Prostate gland (tissue), 2 donors: ENCODE measurements at regions not wholly inside any gene's neighbourhood (a gene's known extent, or its start where the extent isn't known, plus 50 kb on each side); places are given as distances from the start of the nearest gene placed in this dataset.

Experiments
- DNase-seq: peaks from one replicate; pipeline ENCODE4 v3.0.0-alpha.2; 2019; ENCODE audit warnings: low spot score
- H3K27ac ChIP-seq, 2 donors: fragments of 200-600 bp; sonication (generic); 2 replicates each; pipeline ENCODE4 v1.5.1; 2017 to 2019
- H3K27me3 ChIP-seq: fragments of 200-600 bp; sonication (generic); replicated peaks from 2 replicates; pipeline ENCODE4 v1.5.1; 2019; ENCODE audit not compliant: insufficient read depth
- H3K36me3 ChIP-seq, 2 donors: fragments of 200-600 bp; sonication (generic); 1 replicate in 1 of 2; 2 replicates in 1 of 2; pipeline versions ENCODE4 v1.5.1 to v1.8.1; 2017 to 2019
- H3K4me1 ChIP-seq: fragments of 200-600 bp; sonication (generic); replicated peaks from 2 replicates; pipeline ENCODE4 v1.5.1; 2019
- H3K4me3 ChIP-seq, 2 donors: fragments of 200-600 bp; sonication (generic); 2 replicates each; pipeline ENCODE4 v1.5.1; 2017 to 2019
- H3K9me3 ChIP-seq: fragments of 200-600 bp; sonication (generic); 2 replicates; pipeline ENCODE4 v1.5.1; 2017
- CTCF ChIP-seq, 4 experiments: fragments of 200-600 bp in 2 of 4; fragments of 450-650 bp in 2 of 4; sonication (generic) in 2 of 4; IDR thresholded peaks; 1 replicate in 3 of 4; 2 replicates in 1 of 4; pipeline ENCODE4 v1.5.1; 2016 to 2019; ENCODE audit warnings: antibody characterized with exemption in 4 of 4, mild to moderate bottlenecking in 2 of 4, moderate library complexity in 2 of 4
- POLR2A ChIP-seq: fragments of 450-650 bp; IDR thresholded peaks from one replicate; pipeline ENCODE4 v1.6.1; 2016; ENCODE audit warnings: antibody characterized with exemption, mild to moderate bottlenecking
- POLR2AphosphoS5 ChIP-seq: sonication (generic); formaldehyde crosslinking; IDR thresholded peaks from one replicate; pipeline ENCODE4 v1.6.1; 2017; ENCODE audit warnings: antibody characterized with exemption
- WGBS: methylation state at CpG from one replicate; pipeline ENCODE4 v1.1.5; 2018; 5-methylcytosine and 5-hydroxymethylcytosine counted together
- intact Hi-C: fragments of 100-400 bp; cut with DNase I; formaldehyde crosslinking; loops from one replicate; pipeline ENCODE4 v1.14.2; 2022

GRCh38 chr2:123770996-123771720 lies 253.9 kb upstream of the CNTNAP5 start:
- H3K27me3 ChIP-seq, result no peaks in the 10 kb centered on the region
- no peak overlapping the region for H3K27ac ChIP-seq
- H3K9me3 ChIP-seq, result no peaks in the 10 kb centered on the region
- WGBS, result 59% methylated on average over 1 of the region's 1 CpG
- no peaks in the 10 kb centered on the region for H3K36me3 ChIP-seq
- no peak overlapping the region for H3K4me3 ChIP-seq
- no peaks in the 10 kb centered on the region for H3K4me1 ChIP-seq
- intact Hi-C loops, result no loop called here
- TF ChIP-seq POLR2A, result no peak
- no peak for TF ChIP-seq POLR2AphosphoS5
- TF ChIP-seq CTCF (IDR thresholded peaks at IDR 0.05), result no peak
- no peak for DNase-seq

DNA sequence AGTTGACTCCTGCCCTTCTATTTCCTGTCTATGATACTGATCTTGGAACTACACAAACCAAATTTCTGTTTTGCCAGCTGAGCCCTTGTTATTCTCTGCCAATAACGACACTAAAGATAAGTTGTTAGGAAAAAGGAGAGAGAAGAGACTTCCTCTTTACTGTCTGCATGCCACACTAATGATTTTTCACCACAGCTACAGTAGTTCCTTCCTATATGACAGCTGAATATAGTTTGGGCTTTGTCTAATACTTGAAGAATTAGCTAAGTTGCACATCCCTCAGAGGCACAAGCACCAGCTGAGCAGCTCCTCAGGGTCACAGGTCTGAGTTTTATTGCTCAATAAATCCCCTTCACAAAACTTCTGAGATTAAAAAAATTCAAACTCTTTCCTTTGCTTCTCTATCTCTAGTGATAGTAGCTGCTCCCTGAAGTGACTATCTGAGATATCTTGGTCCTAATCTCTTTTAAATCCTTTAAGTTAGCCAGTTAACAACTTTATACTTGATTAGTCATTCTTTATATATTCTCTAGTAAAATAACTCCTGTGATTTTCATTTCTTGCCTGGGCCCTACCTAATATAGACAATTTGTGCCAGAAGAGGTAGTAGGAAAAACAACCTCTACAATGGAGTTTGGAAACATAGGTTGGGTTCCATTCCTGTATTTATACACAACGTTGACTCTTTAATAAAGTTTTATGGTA lies 253.0 kb upstream of the CNTNAP5 start:
- 29% methylated on average over 2 of the region's 2 CpGs for WGBS
- intact Hi-C loops, result no loop called here
- Histone ChIP-seq H3K27me3 (no peaks in the 10 kb centered on the region), H3K36me3 (no peaks in the 10 kb centered on the region), H3K27ac (no peak overlapping the region), H3K9me3 (no peaks in the 10 kb centered on the region), H3K4me1 (no peaks in the 10 kb centered on the region), H3K4me3 (no peak overlapping the region)
- DNase-seq, result no peak
- TF ChIP-seq POLR2AphosphoS5, result no peak
- no peak for TF ChIP-seq CTCF (IDR thresholded peaks at IDR 0.05)
- TF ChIP-seq POLR2A, result no peak

GRCh38 chr2:123777116-123777515 lies 248.0 kb upstream of the CNTNAP5 start:
- H3K36me3 ChIP-seq, result no peaks in the 10 kb centered on the region
- no peak overlapping the region for H3K4me3 ChIP-seq
- no peak overlapping the region for H3K27ac ChIP-seq
- no peaks in the 10 kb centered on the region for H3K9me3 ChIP-seq
- DNase-seq, result no peak
- no peaks in the 10 kb centered on the region for H3K4me1 ChIP-seq
- intact Hi-C loops, result no loop called here
- no peaks in the 10 kb centered on the region for H3K27me3 ChIP-seq
- TF ChIP-seq POLR2A, result no peak
- TF ChIP-seq CTCF (IDR thresholded peaks at IDR 0.05), result no peak
- TF ChIP-seq POLR2AphosphoS5, result no peak
- 87% methylated on average over 1 of the region's 1 CpG for WGBS

DNA sequence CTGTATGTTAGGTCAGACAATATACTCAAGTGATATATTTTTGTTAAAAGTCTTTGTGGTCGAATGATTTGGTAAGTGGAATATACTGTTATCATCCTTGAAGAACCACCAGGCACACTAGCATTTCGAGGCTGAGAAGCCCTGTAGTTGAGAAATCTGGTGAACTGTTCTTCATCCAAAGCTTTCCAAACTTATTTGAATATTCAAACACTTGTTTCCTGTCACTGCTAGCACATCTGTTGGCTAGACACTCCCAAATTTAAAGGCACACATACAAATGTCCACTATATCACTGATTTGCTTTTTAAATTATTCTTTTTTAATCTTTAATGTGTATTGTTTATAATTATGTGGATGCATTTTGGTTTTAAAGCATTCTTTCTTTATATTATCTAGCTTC lies 241.9 kb upstream of the CNTNAP5 start:
- WGBS, result 59% methylated on average over 2 of the region's 2 CpGs
- intact Hi-C loops, result no loop called here
- H3K4me3 ChIP-seq, result no peak overlapping the region

More for the DNA sequence above, 241.9 kb upstream of the CNTNAP5 start:
- Histone ChIP-seq H3K4me1 (no peaks in the 10 kb centered on the region), H3K36me3 (no peaks in the 10 kb centered on the region), H3K27ac (no peak overlapping the region), H3K27me3 (no peaks in the 10 kb centered on the region), H3K9me3 (no peaks in the 10 kb centered on the region)
- no peak for TF ChIP-seq CTCF (IDR thresholded peaks at IDR 0.05)
- TF ChIP-seq POLR2A, result no peak
- TF ChIP-seq POLR2AphosphoS5, result no peak
- no peak for DNase-seq
